ENCODE measurements at regions not wholly inside any gene's neighbourhood (a gene's known extent, or its start where the extent isn't known, plus 50 kb on each side); places are given as distances from the start of the nearest gene placed in this dataset.

GRCh38 chr18:47604021-47604420 is 326.4 kb downstream of the SMAD2 start:
- TF ChIP-seq CTCF (IDR thresholded peaks at IDR 0.05; ENCODE audit: low read length) = no peak
- no peak for TF ChIP-seq EZH2 (IDR thresholded peaks at IDR 0.05; ENCODE audit: borderline replicate concordance, low read length)

Data from OCI-LY1 (cell line).